GM12892 (cell line): ENCODE measurements at regions not wholly inside any gene's neighbourhood (a gene's known extent, or its start where the extent isn't known, plus 50 kb on each side); places are given as distances from the start of the nearest gene placed in this dataset.

ENCODE experiments used
- DNase-seq: peaks from one replicate; pipeline ENCODE4 v3.0.0; 2011; ENCODE audit not compliant: insufficient read length
- FAIRE-seq: peaks from 2 replicates; lab custom pipeline; 2011; peaks lifted over from hg19 to GRCh38; lab: Jason Lieb, UNC
- POLR2A ChIP-seq: IDR thresholded peaks from 2 replicates; pipeline ENCODE4 v1.6.1; 2011; ENCODE audit warnings: low read depth, low read length, control low read depth
- POLR2AphosphoS5 ChIP-seq: IDR thresholded peaks from 2 replicates; pipeline ENCODE4 v1.6.1; 2011; ENCODE audit warnings: low read depth, low read length, control low read depth
- TAF1 ChIP-seq: IDR thresholded peaks from 2 replicates; pipeline ENCODE4 v1.6.1; 2011; ENCODE audit warnings: low read depth, mild to moderate bottlenecking, control low read depth, low read length, borderline replicate concordance

- TF ChIP-seq POLR2AphosphoS5 (no peak), POLR2A (no peak), TAF1 (no peak)
- FAIRE-seq = no peak
- no peak for DNase-seq
Measured at GRCh38 chr10:78287618-78288017, 254.0 kb downstream of the RPS24 start.

- no peak for DNase-seq
- FAIRE-seq = no peak
Measured at GRCh38 chr10:78288663-78289062, 255.0 kb downstream of the RPS24 start.

GRCh38 chr10:78290131-78290750 lies 256.6 kb downstream of the RPS24 start:
- FAIRE-seq = no peak
- TF ChIP-seq TAF1 (no peak), POLR2AphosphoS5 (no peak), POLR2A (no peak)
- no peak for DNase-seq

More at GRCh38 chr10:78288663-78289062, 255.0 kb downstream of the RPS24 start:
- TF ChIP-seq POLR2AphosphoS5 = no peak
- no peak for TF ChIP-seq TAF1
- no peak for TF ChIP-seq POLR2A

DNA sequence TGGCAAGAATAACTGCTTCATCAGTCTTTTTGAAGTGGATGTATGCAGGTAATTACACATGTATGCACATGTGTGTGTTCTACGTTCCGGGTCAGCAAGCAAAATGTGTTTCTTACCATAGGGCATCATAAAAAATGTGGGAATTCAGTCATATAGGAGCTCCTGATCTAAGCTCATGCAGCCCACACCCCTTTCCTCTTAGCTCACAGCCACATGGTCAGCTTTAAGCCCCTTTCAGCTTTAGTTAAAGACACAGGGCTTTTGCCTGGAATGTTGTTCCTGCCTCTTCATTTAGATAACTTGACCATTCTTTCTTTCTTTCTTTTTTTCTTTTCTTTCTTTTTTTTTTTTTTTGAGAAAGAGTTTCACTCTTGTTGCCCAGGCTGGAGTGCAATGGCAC lies 258.1 kb downstream of the RPS24 start:
- TF ChIP-seq POLR2AphosphoS5 (no peak), POLR2A (no peak), TAF1 (no peak)
- no peak for DNase-seq
- FAIRE-seq = no peak

- DNase-seq = no peak
- FAIRE-seq = no peak
- no peak for TF ChIP-seq POLR2AphosphoS5
- no peak for TF ChIP-seq POLR2A
- TF ChIP-seq TAF1 = no peak
Measured at GRCh38 chr10:78292250-78292981, 258.8 kb downstream of the RPS24 start.

DNA sequence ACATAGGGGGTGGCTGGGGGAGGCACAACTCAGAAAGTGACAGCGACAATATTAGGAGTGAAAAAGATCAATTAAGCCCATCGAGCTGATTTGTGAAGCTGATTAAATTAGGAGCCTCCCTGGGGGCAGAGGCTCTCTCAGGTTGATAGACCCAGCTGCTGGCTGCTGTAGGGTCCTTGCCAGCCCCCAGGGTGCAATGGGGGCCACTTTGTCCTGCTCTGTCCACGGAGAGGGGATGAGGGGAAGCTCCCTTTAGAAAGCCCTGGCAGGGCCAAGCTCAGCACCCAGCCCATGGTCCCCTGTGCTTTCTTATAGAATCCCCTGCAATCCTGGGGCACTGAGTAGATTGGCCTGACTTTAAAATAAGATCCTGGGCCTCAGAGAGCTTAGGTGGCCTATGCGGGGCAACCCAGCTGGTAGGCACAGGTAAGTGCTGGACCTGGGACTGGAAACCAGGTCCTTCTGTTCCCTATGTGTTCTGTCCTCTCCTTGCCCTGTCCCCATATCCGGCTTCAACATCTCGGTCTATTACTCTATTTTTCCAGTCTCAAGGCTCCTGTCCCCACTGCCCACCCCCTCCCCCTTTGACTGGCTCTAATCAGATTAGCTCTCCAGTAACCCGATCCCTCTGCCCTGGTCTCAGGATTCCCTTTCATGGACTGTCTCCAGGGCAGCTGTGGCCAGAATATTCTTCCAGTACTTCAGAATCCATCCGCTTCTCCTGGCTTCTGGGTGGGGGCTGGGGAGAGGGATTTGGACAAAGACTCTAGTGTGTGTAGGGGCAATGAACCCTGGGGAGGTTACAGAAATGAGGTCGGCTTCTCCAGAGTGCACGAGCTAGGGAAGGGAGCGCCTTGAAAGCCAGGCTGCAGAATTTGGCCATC lies 259.6 kb downstream of the RPS24 start:
- FAIRE-seq (no peak), DNase-seq (no peak)
- TF ChIP-seq POLR2AphosphoS5 = no peak
- TF ChIP-seq TAF1 = no peak
- TF ChIP-seq POLR2A = no peak

DNA sequence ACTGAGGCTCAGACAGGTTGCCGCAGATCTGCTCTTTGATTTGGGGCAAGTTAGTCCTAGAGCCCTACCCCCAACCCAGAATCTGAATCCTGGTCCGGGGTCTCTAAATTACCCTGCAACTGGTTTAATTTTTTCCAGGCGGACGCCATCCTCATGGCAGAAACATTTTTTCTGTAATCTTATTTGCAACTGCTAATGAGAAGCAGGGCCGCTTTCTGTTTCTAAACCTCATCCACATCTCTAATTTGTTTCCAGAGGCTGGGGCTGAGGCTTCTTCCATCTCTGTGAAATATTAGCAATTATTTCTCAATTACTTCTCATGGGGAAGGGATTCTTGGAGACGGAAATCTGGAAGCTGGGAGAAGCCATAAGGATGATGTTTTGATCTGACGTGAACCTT lies 261.6 kb downstream of the RPS24 start:
- TF ChIP-seq POLR2A (no peak), POLR2AphosphoS5 (no peak), TAF1 (no peak)
- no peak for DNase-seq
- FAIRE-seq = no peak

- FAIRE-seq = no peak
- no peak for DNase-seq
- TF ChIP-seq TAF1 (no peak), POLR2A (no peak), POLR2AphosphoS5 (no peak)
Measured at GRCh38 chr10:78296785-78297184, 263.1 kb downstream of the RPS24 start.

DNA sequence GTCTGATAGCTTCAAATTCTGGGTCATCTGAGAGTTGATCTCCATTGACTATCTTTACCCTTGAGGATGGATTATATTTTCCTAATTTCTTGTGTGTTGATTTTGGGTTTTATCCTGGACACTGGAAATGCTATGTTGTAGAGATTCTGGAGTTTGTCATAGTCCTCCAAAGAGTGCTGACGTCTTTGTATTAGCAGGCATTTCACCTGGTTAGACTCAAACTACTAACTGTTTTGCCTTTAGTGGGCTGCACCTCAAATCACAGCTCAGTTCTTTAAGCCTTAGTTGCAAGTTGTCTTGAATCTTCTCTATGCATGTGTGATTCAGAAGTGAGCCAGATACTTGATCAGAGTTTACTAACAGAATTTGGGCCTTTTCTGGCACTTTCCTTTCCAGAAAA lies 264.3 kb downstream of the RPS24 start:
- no peak for DNase-seq
- no peak for FAIRE-seq
- no peak for TF ChIP-seq POLR2AphosphoS5
- no peak for TF ChIP-seq POLR2A
- TF ChIP-seq TAF1 = no peak

GRCh38 chr10:78298835-78299234 lies 265.2 kb downstream of the RPS24 start:
- FAIRE-seq (no peak), DNase-seq (no peak)
- no peak for TF ChIP-seq TAF1
- no peak for TF ChIP-seq POLR2A
- TF ChIP-seq POLR2AphosphoS5 = no peak

DNA sequence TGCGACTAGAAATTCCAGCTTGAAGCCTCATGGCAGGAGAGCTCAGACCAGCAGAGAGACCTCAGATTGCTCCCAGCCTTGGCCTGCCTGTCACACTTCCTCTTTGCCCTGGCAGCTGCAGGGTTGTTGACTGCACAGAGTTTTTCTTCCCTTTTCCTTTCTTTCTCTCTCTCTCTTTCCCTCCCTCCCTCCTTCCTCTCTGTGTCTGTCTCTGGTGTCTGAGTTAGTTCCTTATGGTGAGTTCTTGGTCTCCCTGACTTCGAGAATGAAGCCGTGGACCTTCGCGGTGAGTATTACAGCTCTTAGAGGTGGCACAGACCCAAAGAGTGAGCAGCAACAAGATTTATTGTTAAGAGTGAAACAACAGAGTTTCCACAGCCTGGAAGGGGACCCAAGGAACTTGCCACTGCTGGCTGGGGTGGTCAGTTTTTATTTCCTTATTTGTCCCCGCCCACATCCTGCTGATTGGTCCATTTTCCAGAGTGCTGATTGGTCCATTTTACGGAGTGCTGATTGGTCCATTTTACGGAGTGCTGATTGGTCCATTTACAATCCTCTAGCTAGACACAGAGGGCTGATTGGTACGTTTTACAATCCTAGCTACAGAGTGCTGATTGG lies 266.3 kb downstream of the RPS24 start:
- no peak for DNase-seq
- no peak for TF ChIP-seq POLR2AphosphoS5
- no peak for TF ChIP-seq POLR2A
- no peak for TF ChIP-seq TAF1
- FAIRE-seq = no peak
